Rectal smooth muscle tissue (tissue), 1 donor: ENCODE measurements at regions not wholly inside any gene's neighbourhood (a gene's known extent, or its start where the extent isn't known, plus 50 kb on each side); places are given as distances from the start of the nearest gene placed in this dataset.
"Not testable (repeated sequence)": the region's sequence is repeated elsewhere in the genome, so short reads cannot be mapped to it uniquely, and the experiment has no call there.

Experiments
- H3K27ac ChIP-seq: one replicate; pipeline ENCODE4 v1.7.0; 2013; ENCODE audit warnings: low read depth, low read length, inconsistent platforms
- H3K27me3 ChIP-seq: one replicate; pipeline ENCODE4 v1.7.0; 2013; ENCODE audit warnings: low read length; ENCODE audit not compliant: control insufficient read depth, insufficient read depth
- H3K36me3 ChIP-seq: one replicate; pipeline ENCODE4 v1.7.0; 2013; ENCODE audit warnings: low read length; ENCODE audit not compliant: control insufficient read depth, insufficient read depth
- H3K4me1 ChIP-seq: one replicate; pipeline ENCODE4 v1.7.0; 2013; ENCODE audit warnings: low read length; ENCODE audit not compliant: control insufficient read depth, insufficient read depth
- H3K4me3 ChIP-seq: one replicate; pipeline ENCODE4 v1.7.0; 2013; ENCODE audit warnings: low read length
- H3K9ac ChIP-seq: one replicate; pipeline ENCODE4 v1.7.0; 2013; ENCODE audit warnings: low read length

- H3K9ac ChIP-seq = no peak overlapping the region
- no peaks in the 10 kb centered on the region for H3K27me3 ChIP-seq
- H3K27ac ChIP-seq = no peak overlapping the region
- no peak overlapping the region for H3K4me3 ChIP-seq
- no peaks in the 10 kb centered on the region for H3K4me1 ChIP-seq
- H3K36me3 ChIP-seq = no peaks in the 10 kb centered on the region
Observed at GRCh38 chr13:75202981-75203380, 279.0 kb downstream of the TBC1D4 start.

GRCh38 chr13:75197803-75198202 lies 284.2 kb downstream of the TBC1D4 start:
- Histone ChIP-seq H3K36me3 (no peaks in the 10 kb centered on the region), H3K4me1 (peaks cover 8% of the 10 kb centered on the region), H3K27ac (no peak overlapping the region), H3K27me3 (no peaks in the 10 kb centered on the region), H3K9ac (no peak overlapping the region), H3K4me3 (no peak overlapping the region)

GRCh38 chr13:75196147-75196837 lies 285.7 kb downstream of the TBC1D4 start:
- H3K27me3 ChIP-seq = no peaks in the 10 kb centered on the region
- H3K27ac ChIP-seq = no peak overlapping the region
- H3K4me1 ChIP-seq = peaks cover 8% of the 10 kb centered on the region
- no peak overlapping the region for H3K9ac ChIP-seq
- H3K36me3 ChIP-seq = no peaks in the 10 kb centered on the region
- H3K4me3 ChIP-seq = no peak overlapping the region

DNA sequence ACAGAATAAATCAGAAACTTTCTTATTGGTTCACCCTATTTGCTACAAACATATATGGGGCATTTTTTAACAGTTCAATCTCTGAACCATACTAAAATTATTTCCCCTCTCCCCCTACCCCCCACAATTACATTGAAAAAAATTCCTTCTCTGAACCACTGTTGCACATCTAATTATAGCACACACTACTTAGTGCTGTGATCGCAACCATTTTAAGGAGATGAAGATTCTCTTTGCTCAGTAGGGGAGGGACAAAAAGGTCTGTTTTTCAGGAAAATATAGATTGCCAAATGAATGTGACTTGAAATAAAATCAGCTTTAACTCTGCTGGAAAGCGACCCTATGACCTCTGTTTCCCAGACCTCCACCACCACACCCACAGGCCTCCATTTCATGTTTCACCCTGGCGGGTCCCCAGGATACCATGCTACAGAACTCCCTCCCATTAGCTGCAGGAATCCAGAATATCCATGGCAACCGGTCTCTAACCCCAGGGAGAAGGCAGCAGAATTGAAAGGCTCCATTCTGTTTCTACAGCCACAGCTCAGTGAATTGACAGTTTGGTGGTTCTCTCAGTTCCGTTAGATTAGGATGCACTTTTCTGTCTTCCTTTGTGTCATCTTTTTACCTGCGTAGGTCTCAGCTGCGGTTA lies 286.3 kb downstream of the TBC1D4 start:
- no peak overlapping the region for H3K9ac ChIP-seq
- H3K27me3 ChIP-seq = no peaks in the 10 kb centered on the region
- H3K36me3 ChIP-seq = no peaks in the 10 kb centered on the region
- peaks cover 8% of the 10 kb centered on the region for H3K4me1 ChIP-seq
- H3K27ac ChIP-seq = no peak overlapping the region
- H3K4me3 ChIP-seq = no peak overlapping the region

- H3K4me1 ChIP-seq = peaks cover 8% of the 10 kb centered on the region
- no peak overlapping the region for H3K4me3 ChIP-seq
- H3K9ac ChIP-seq = no peak overlapping the region
- H3K36me3 ChIP-seq = no peaks in the 10 kb centered on the region
- H3K27me3 ChIP-seq = no peaks in the 10 kb centered on the region
- no peak overlapping the region for H3K27ac ChIP-seq
Observed at GRCh38 chr13:75194717-75195462, 287.1 kb downstream of the TBC1D4 start.

- H3K4me3 ChIP-seq = no peak overlapping the region
- no peaks in the 10 kb centered on the region for H3K36me3 ChIP-seq
- no peak overlapping the region for H3K9ac ChIP-seq
- no peaks in the 10 kb centered on the region for H3K4me1 ChIP-seq
- no peaks in the 10 kb centered on the region for H3K27me3 ChIP-seq
- H3K27ac ChIP-seq = no peak overlapping the region
Observed at GRCh38 chr13:75186379-75186778, 295.6 kb downstream of the TBC1D4 start.

GRCh38 chr13:75181906-75182305 lies 300.1 kb downstream of the TBC1D4 start:
- no peaks in the 10 kb centered on the region for H3K4me1 ChIP-seq
- no peaks in the 10 kb centered on the region for H3K27me3 ChIP-seq
- H3K27ac ChIP-seq = no peak overlapping the region
- no peak overlapping the region for H3K4me3 ChIP-seq
- H3K9ac ChIP-seq = no peak overlapping the region
- H3K36me3 ChIP-seq = no peaks in the 10 kb centered on the region

GRCh38 chr13:75180805-75181455 lies 301.0 kb downstream of the TBC1D4 start:
- H3K36me3 ChIP-seq = no peaks in the 10 kb centered on the region
- H3K9ac ChIP-seq = no peak overlapping the region
- no peak overlapping the region for H3K4me3 ChIP-seq
- H3K4me1 ChIP-seq = no peaks in the 10 kb centered on the region
- no peak overlapping the region for H3K27ac ChIP-seq
- H3K27me3 ChIP-seq = no peaks in the 10 kb centered on the region

- H3K27ac ChIP-seq = no peak overlapping the region
- H3K4me1 ChIP-seq = no peaks in the 10 kb centered on the region
- no peaks in the 10 kb centered on the region for H3K27me3 ChIP-seq
- H3K36me3 ChIP-seq = no peaks in the 10 kb centered on the region
- no peak overlapping the region for H3K9ac ChIP-seq
- no peak overlapping the region for H3K4me3 ChIP-seq
Observed at GRCh38 chr13:75178436-75178835, 303.5 kb downstream of the TBC1D4 start.

- no peaks in the 10 kb centered on the region for H3K27me3 ChIP-seq
- no peak overlapping the region for H3K4me3 ChIP-seq
- H3K9ac ChIP-seq = no peak overlapping the region
- H3K27ac ChIP-seq = no peak overlapping the region
- H3K4me1 ChIP-seq = no peaks in the 10 kb centered on the region
- no peaks in the 10 kb centered on the region for H3K36me3 ChIP-seq
Observed at GRCh38 chr13:75175575-75175974, 306.4 kb downstream of the TBC1D4 start.

- not testable (repeated sequence) for H3K36me3 ChIP-seq, H3K27me3 ChIP-seq, H3K4me1 ChIP-seq, H3K27ac ChIP-seq, H3K4me3 ChIP-seq, H3K9ac ChIP-seq
Observed at GRCh38 chr13:75175097-75175496, 306.9 kb downstream of the TBC1D4 start.

DNA sequence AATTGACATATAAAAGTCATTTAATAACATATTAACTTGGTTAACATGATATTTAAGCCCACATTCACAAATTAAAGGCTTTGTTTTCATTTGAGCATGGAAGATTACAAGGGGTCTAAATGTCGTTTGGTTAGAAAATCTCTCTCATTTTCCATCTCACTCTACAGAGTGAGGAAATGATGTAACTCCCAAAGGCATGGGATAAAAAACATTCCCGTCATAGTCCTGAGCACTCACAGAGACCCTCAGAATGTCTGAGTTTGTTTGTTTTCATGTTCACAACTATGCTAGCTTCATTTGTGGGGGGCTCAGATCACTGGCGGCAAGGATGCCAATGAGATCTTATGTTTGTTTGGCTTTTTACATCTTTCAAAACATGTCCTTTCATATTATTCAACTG lies 307.5 kb downstream of the TBC1D4 start:
- no peaks in the 10 kb centered on the region for H3K4me1 ChIP-seq
- H3K9ac ChIP-seq = no peak overlapping the region
- no peaks in the 10 kb centered on the region for H3K27me3 ChIP-seq
- no peak overlapping the region for H3K27ac ChIP-seq
- H3K36me3 ChIP-seq = no peaks in the 10 kb centered on the region
- H3K4me3 ChIP-seq = no peak overlapping the region
